Stimulated activated naive CD8-positive, alpha-beta T cell treated with anti-CD3 and anti-CD28 coated beads, Interleukin-15, amount 100 ng/mL, for 72 hours (primary cell): ENCODE measurements at regions not wholly inside any gene's neighbourhood (a gene's known extent, or its start where the extent isn't known, plus 50 kb on each side); places are given as distances from the start of the nearest gene placed in this dataset.

ENCODE experiments used
- ATAC-seq: fragments of 150-1000 bp; cut with Tn5 transposase; 2 replicates; pipeline ENCODE4 v1.10.0; 2021; ENCODE audit warnings: mild to moderate bottlenecking, moderate library complexity
- DNase-seq, 2 donors: peaks; one replicate each; pipeline ENCODE4 v3.0.0; 2021 to 2022
- H3K27ac Mint-ChIP-seq, 2 donors: one replicate each; pipeline ENCODE4 v1.8.0; 2022; ENCODE audit warnings: mild to moderate bottlenecking in 2 of 2, mixed read lengths in 2 of 2, moderate library complexity in 2 of 2
- H3K27me3 Mint-ChIP-seq: one replicate; pipeline ENCODE4 v1.8.0; 2022; ENCODE audit warnings: mixed read lengths
- H3K4me1 Mint-ChIP-seq: one replicate; pipeline ENCODE4 v1.8.0; 2022; ENCODE audit warnings: mild to moderate bottlenecking, mixed read lengths
- H3K4me3 Mint-ChIP-seq, 2 donors: one replicate each; pipeline ENCODE4 v1.8.0; 2022; ENCODE audit warnings: mild to moderate bottlenecking in 2 of 2, mixed read lengths in 2 of 2, moderate library complexity in 1 of 2
- H3K9me3 Mint-ChIP-seq, 2 donors: one replicate each; pipeline ENCODE4 v1.8.0; 2022; ENCODE audit warnings: mixed read lengths in 2 of 2

GRCh38 chr1:30487042-30487441, 236.3 kb downstream of the MATN1 start:
- Mint-ChIP-seq H3K27me3 (no peaks in the 10 kb centered on the region), H3K4me1 (no peaks in the 10 kb centered on the region), H3K27ac (no peak overlapping the region), H3K4me3 (no peak overlapping the region), H3K9me3 (peaks cover 1 to 21% of the 10 kb centered on the region in 2 donors)
- no peak for DNase-seq
- no peak for ATAC-seq

GRCh38 chr1:30485072-30485471, 238.3 kb downstream of the MATN1 start:
- H3K9me3 Mint-ChIP-seq = peaks cover 14 to 39% of the 10 kb centered on the region in 2 donors
- H3K4me3 Mint-ChIP-seq = no peak overlapping the region
- H3K27ac Mint-ChIP-seq = no peak overlapping the region
- no peak for ATAC-seq
- no peaks in the 10 kb centered on the region for H3K27me3 Mint-ChIP-seq
- no peaks in the 10 kb centered on the region for H3K4me1 Mint-ChIP-seq
- no peak for DNase-seq

DNA sequence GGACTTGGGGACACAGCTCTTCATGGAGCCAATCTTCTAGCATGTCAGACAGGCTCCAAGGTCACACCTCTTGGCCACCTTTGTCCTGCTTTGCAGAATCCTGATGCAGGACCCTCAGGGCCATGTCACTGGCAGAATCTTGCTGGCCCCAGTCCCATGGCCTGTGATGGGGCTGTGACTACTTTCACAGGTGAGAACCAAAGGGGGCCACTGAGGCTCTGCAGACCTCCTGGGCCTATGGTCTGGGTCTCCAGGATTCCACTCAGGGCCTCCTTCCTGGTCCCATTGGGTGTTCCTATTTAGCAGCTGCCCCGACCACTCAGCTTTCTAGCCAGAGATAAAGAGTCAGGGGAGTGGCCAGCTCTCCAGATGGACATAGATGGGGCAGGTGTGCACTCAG, 238.7 kb downstream of the MATN1 start:
- Mint-ChIP-seq H3K4me3 (no peak overlapping the region), H3K4me1 (no peaks in the 10 kb centered on the region), H3K27me3 (no peaks in the 10 kb centered on the region), H3K27ac (no peak overlapping the region), H3K9me3 (peaks cover 14 to 39% of the 10 kb centered on the region in 2 donors)
- DNase-seq (no peak), ATAC-seq (no peak)

DNA sequence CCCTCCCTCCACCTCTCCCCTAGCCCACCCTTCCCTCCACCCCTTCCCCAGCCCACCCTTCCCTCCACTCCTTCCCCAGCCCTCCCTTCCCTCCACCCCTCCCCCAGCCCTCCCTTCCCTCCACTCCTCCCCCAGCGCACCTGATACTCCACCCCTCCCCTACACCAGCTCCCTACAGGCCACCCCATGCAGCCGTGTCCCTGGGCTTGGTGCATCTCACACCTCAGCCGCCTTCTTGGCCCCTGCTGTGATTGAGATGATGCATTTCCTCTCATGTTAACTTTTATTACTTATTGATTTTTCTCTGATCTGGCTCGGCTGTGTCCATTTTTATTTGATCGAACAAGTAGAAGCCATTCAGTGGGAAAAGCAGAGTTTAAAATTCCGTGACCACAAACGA, 243.8 kb downstream of the MATN1 start:
- no peak overlapping the region for H3K27ac Mint-ChIP-seq
- no peak for ATAC-seq
- H3K27me3 Mint-ChIP-seq = no peaks in the 10 kb centered on the region

DNA sequence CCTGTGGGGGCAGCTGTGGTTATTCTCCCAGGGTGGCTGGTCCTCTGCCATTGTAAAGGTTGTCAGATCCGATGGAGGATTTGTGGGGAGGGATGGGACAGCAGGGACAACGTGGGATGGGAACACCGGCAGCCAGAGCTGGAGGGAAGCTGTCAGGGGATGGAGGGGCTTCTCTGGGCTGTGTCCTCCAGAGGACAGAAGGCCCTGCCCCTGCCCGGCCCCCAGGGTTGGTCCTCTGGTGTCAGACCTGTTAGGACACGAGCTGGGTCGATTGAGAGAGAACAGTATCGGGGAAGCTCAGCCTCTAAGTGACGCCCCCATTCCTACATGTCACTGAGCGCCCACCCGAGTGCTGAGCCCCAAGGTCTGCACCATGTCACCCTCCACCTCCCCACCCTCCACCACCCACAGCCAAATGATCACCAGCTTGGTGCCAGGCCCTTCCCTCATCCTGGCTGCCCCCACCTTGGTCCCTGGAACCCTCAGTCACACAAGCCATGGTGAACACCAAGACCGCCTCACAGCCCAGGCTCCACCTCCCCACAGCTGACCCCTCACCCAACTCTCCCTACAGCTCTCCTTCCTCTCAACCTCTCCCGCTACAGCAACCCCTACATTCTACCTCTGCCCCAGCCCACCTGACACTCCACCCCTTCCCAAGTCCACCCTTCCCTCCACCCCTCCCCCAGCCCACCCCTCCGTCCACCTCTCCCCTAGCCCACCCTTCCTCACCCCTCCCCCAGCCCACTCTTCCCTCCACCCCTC, 244.4 kb downstream of the MATN1 start:
- H3K9me3 Mint-ChIP-seq = peaks cover 14 to 37% of the 10 kb centered on the region in 2 donors
- H3K4me3 Mint-ChIP-seq = no peak overlapping the region
- H3K27ac Mint-ChIP-seq = no peak overlapping the region
- no peaks in the 10 kb centered on the region for H3K27me3 Mint-ChIP-seq
- no peak for DNase-seq
- H3K4me1 Mint-ChIP-seq = no peaks in the 10 kb centered on the region
- ATAC-seq = no peak

More for the DNA sequence above, 243.8 kb downstream of the MATN1 start:
- no peak for DNase-seq
- no peaks in the 10 kb centered on the region for H3K4me1 Mint-ChIP-seq
- no peak overlapping the region for H3K4me3 Mint-ChIP-seq
- peaks cover 14 to 39% of the 10 kb centered on the region in 2 donors for H3K9me3 Mint-ChIP-seq

GRCh38 chr1:30478283-30478682, 245.1 kb downstream of the MATN1 start:
- DNase-seq (no peak), ATAC-seq (no peak)
- H3K9me3 Mint-ChIP-seq = peaks cover 14 to 30% of the 10 kb centered on the region in 2 donors
- no peak overlapping the region for H3K27ac Mint-ChIP-seq
- H3K4me3 Mint-ChIP-seq = no peak overlapping the region
- no peaks in the 10 kb centered on the region for H3K4me1 Mint-ChIP-seq
- H3K27me3 Mint-ChIP-seq = no peaks in the 10 kb centered on the region

DNA sequence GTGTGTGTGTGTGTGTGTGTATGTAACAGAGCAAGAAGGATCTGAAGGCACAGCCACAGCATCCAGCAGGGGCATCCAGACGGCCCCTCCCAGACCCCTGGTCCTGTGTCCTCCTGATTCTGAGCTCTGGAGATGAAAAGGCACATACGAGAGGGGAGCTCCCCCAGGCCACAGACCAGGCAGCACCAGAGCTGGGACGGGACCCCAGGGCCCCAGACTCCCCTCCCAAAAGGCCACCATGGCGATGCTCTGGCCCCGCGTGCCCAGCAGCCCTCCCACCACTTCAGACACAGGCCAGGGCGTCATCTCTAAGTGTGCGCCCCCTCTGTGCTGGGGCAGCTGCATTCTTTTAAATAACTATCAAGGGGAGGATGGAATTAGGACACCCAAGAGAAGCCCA, 245.8 kb downstream of the MATN1 start:
- Mint-ChIP-seq H3K27me3 (no peaks in the 10 kb centered on the region), H3K4me1 (no peaks in the 10 kb centered on the region), H3K4me3 (no peak overlapping the region), H3K9me3 (peaks cover 14 to 23% of the 10 kb centered on the region in 2 donors), H3K27ac (no peak overlapping the region)
- DNase-seq = no peak
- no peak for ATAC-seq

DNA sequence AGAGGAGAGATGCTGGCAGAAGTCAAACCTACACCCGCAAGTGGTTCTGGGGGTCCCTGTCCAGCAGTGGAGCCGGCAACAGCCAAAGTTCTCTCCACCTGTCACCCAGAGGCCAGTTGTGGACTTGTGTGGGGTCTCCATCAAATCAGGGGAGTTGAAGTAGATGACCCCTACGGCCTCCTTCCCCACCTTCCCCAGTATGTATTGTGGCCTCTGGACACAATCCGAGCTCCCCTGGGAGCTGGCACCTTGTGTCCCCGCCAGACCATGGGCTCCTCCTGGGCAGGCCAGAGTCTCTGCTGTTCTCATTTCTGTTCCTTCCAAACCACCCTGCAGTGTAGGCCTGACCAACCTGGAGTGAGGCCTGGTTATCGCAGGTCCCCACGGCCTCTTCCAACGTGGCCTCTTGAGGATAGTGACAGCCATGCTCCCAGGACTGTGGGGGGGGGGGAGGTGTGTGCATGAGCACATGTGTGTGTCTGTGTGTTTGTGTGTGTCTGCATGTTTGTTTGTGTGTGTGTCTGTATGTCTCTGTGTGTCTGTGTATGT, 246.4 kb downstream of the MATN1 start:
- H3K27ac Mint-ChIP-seq = no peak overlapping the region
- DNase-seq (no peak), ATAC-seq (no peak)
- H3K9me3 Mint-ChIP-seq = peaks cover 12 to 17% of the 10 kb centered on the region in 2 donors
- no peaks in the 10 kb centered on the region for H3K27me3 Mint-ChIP-seq
- H3K4me3 Mint-ChIP-seq = no peak overlapping the region
- H3K4me1 Mint-ChIP-seq = no peaks in the 10 kb centered on the region

DNA sequence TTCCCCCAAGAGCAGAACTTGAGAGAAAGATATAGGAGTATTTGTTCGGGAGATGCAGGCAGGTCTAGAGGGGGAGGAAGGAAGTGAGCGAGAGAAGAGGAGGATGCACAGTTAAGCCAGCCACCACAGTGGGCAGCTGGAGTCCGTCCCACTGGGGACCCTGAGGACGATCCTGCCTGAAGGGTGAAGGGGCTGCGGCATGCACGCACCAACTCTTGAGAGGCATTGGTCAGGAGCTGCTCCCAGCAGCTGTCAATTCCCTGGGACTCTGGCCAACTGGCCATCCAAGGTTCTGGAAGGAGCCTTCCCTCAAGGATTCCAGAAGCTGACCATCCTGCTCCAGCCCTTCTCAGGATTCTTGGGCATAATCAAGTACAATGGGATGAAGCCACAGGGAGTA, 246.9 kb downstream of the MATN1 start:
- H3K4me1 Mint-ChIP-seq = no peaks in the 10 kb centered on the region
- H3K4me3 Mint-ChIP-seq = no peak overlapping the region
- no peaks in the 10 kb centered on the region for H3K27me3 Mint-ChIP-seq
- peaks cover 7 to 12% of the 10 kb centered on the region in 2 donors for H3K9me3 Mint-ChIP-seq
- no peak overlapping the region for H3K27ac Mint-ChIP-seq
- ATAC-seq (no peak), DNase-seq (no peak)

DNA sequence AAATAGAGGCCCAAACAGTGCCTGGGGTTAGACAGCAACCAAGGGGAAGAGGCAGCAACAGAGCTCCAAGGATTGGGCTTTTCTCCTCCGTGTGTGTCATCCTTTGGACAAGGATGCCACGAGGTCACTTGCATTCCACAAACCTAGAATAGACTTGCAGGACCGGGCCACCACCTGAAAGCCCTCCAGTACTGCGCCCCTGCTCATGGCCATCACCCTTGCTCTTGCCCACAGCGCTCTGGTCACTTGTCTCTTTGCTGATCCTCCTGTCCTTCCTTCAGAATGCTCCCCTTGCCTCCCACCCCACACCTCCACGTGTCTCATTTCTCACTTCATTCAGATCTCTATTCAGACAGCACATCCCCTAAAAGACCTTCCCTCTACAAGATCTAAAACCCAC, 247.4 kb downstream of the MATN1 start:
- ATAC-seq (no peak), DNase-seq (no peak)
- no peak overlapping the region for H3K4me3 Mint-ChIP-seq
- peaks cover 5 to 7% of the 10 kb centered on the region in 2 donors for H3K9me3 Mint-ChIP-seq
- H3K27me3 Mint-ChIP-seq = no peaks in the 10 kb centered on the region
- no peaks in the 10 kb centered on the region for H3K4me1 Mint-ChIP-seq
- no peak overlapping the region for H3K27ac Mint-ChIP-seq

DNA sequence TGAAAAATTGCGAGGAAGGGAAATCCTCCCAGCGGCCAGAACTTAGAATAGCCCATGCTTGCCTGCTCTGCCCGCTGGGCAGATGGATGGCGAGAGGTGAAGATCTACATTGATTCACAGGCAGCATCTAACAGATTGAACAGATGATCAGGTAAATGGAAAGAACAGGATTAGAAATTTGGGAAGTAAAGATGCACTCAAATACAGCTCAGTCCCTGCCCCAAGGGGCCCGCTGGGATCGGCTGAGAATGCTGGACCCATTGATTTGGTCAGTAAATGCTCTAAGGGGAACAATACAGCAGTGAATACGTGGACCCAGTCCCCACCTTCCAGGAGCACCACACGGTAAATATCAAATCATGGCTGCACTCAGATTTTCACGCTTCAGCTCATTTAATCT, 248.2 kb downstream of the MATN1 start:
- no peaks in the 10 kb centered on the region for H3K4me1 Mint-ChIP-seq
- ATAC-seq = no peak

DNA sequence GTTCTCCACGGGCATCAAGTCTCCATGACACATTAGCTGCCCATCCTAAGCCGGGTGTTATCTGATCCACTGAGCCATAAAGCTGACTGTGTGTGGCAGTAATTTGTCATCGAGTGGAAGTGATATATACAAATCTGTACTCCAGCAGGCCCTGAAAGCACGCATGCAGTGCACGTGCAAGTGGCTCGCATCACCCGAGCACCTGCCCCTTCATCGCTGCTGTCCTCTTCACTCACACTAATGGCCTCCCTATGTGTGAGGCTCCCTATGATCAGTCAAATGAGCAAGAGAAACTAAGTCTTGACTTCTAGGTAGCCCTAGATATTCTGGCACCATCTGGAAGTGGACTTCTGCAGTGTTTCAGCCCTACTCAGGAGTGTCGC, 248.6 kb downstream of the MATN1 start:
- ATAC-seq = no peak
- H3K4me1 Mint-ChIP-seq = no peaks in the 10 kb centered on the region
- no peak overlapping the region for H3K4me3 Mint-ChIP-seq
- H3K9me3 Mint-ChIP-seq = no peaks in the 10 kb centered on the region
- no peak for DNase-seq
- H3K27me3 Mint-ChIP-seq = no peaks in the 10 kb centered on the region
- no peak overlapping the region for H3K27ac Mint-ChIP-seq

More for the DNA sequence above, 248.2 kb downstream of the MATN1 start:
- Mint-ChIP-seq H3K9me3 (no peaks in the 10 kb centered on the region), H3K27ac (no peak overlapping the region), H3K27me3 (no peaks in the 10 kb centered on the region), H3K4me3 (no peak overlapping the region)
- no peak for DNase-seq

DNA sequence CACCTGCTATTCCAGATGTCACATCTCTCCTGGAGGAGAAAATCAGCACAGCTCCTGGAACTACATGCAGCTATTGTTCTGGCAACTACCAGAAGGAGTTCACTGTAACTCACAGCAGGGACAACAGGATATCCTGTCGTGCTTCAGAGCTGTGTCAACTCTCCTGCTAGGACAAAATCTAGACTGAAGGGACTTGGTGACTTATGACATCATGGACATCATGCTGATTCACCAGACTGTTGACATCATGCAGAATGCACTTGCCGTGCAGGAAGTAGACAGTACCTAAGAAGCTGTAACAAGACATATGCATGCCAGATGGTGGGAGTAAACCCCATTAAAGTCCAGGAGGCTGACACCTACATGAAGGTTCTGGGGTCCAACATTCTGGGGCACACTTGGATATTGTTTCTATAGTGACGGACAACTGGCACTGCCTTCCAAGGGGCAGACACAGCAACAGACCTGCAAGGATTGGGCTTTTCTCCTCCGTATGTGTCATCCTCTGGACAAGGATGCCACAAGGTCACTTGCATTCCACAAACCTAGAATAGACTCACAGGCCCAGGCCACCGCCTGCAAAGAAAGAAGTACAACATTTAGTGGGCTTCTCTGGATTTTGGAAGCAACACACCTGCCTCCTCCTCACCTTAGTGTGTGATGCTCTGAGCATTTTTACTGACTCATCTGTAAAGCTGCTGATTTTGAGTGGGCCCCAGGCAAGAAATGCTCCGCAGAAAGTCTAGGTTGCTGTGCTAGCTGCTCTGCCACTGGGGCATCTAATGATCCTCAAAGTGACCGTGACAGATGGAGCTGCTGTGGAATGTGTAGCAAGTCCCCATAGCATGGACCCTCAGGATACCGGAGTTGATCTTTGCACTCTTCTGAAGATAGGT, 249.2 kb downstream of the MATN1 start:
- no peak for ATAC-seq
- Mint-ChIP-seq H3K27me3 (no peaks in the 10 kb centered on the region), H3K9me3 (no peaks in the 10 kb centered on the region), H3K4me3 (no peak overlapping the region), H3K27ac (peak overlapping the region in 1 of 2 donors; percentile 63), H3K4me1 (no peaks in the 10 kb centered on the region)
- no peak for DNase-seq

DNA sequence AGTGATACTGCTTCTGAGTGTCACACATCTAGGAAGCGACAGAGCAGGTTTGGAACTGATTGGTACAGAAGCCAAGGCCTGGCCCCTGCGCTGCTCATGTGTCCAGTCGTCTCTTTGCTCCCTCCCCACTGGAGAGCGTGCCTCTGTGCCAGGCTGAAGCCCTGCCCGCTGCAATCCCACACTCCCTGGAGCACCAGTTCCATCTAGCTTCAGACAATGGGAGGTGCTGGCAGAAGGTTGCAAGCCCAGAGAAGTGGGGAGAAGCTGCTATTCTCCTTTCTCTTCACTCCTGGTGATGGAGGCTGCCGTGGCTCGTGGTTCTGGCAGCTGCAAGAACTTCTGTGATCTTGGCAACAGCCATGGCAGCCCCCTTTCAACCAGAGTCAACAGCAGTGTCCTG, 250.9 kb downstream of the MATN1 start:
- H3K27me3 Mint-ChIP-seq = no peaks in the 10 kb centered on the region
- no peak overlapping the region for H3K27ac Mint-ChIP-seq
- H3K4me1 Mint-ChIP-seq = no peaks in the 10 kb centered on the region
- ATAC-seq (no peak), DNase-seq (no peak)
- H3K4me3 Mint-ChIP-seq = no peak overlapping the region
- no peaks in the 10 kb centered on the region for H3K9me3 Mint-ChIP-seq

DNA sequence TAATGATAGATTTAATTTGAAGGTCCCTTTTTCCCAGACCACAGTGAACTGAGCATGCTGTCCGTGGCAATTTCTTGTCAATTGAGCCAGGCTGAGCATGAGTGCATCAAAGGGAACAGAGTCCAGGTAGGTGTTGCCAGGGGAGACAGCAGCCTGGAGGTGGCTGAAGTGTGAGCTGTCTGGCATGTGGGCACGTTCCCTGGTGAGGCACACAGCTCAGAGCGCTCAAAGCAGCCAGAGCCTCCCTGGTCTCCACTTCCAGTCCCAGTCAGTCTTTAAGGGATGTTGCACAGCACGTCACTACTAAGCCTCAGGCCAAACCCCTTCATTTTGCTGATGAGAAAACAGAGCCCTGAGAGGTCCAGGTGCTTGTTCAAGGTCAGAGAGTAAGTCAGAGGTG, 251.4 kb downstream of the MATN1 start:
- H3K4me1 Mint-ChIP-seq = no peaks in the 10 kb centered on the region
- H3K27me3 Mint-ChIP-seq = no peaks in the 10 kb centered on the region
- no peak for ATAC-seq
- H3K27ac Mint-ChIP-seq = no peak overlapping the region
- no peak overlapping the region for H3K4me3 Mint-ChIP-seq
- no peak for DNase-seq
- H3K9me3 Mint-ChIP-seq = no peaks in the 10 kb centered on the region

DNA sequence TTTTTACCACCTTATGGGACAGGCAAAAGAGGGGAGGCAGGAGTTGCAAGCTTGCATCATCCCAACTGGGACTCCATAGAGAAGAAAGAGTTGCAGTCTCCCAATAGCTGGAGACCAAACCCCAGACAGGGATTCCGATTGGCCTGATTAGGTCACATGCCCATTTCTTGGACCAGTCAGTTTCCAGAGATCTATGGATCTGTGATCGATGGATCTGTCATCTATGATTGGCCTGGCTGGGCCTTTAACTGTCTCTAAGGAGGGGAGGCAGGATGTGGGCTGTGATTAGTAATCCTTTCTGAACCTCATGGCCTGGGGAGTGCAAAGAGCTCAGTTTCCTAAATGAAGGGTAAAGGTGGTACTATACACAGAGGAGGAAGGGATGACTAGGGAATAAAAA, 252.1 kb downstream of the MATN1 start:
- Mint-ChIP-seq H3K9me3 (no peaks in the 10 kb centered on the region), H3K4me1 (no peaks in the 10 kb centered on the region), H3K27me3 (no peaks in the 10 kb centered on the region), H3K4me3 (no peak overlapping the region), H3K27ac (peak overlapping the region in 1 of 2 donors; percentile 86)
- ATAC-seq (peak; percentile 73), DNase-seq (no peak)
